ENCODE measurements at regions not wholly inside any gene's neighbourhood (a gene's known extent, or its start where the extent isn't known, plus 50 kb on each side); places are given as distances from the start of the nearest gene placed in this dataset.

- no peak for DNase-seq (ENCODE audit: low read depth)
Measured at GRCh38 chr3:923161-923910, 169.5 kb upstream of the CNTN6 start.

DNA sequence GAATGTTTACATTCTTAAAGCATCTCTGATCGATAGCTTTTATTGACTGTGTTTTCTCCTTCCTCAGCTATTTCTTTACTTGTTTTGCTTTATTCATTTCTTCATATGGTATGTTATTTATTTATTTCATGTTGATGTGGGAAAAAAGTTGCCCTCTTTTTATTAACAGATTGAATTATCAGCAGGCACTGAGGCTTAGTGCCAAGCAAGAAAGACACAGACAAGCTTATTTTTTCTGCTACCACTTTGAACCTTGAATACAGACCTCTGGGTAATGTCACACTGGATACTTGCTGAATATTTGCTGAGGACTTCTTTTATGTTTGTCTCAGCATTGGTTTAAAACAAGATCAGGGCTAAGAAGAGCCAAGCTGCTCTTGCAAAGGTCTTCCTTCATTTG lies 162.0 kb upstream of the CNTN6 start:
- no peak for DNase-seq (ENCODE audit: low read depth)

DNA sequence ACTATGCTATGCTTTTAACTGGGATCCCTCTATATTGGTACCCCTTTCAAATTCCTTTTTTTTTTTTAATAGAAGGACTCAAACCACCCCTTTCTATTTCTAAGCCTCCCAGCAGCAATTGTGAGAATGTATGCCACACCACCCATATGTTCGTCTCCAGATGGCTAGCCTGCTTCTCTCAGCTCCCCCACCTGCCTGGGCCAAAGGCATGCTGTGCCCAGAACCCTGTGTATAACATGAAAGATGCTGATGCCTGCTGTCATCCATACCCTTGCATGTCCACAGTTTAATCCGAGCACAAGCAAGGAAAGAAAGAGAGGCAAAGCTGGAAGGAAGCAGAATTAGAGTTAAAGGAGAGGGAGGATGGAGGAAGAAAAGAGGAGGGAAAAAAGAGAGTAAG lies 159.5 kb upstream of the CNTN6 start:
- no peak for DNase-seq (ENCODE audit: low read depth)

GRCh38 chr3:944786-945185 lies 148.0 kb upstream of the CNTN6 start:
- DNase-seq (ENCODE audit: low read depth): no peak

DNA sequence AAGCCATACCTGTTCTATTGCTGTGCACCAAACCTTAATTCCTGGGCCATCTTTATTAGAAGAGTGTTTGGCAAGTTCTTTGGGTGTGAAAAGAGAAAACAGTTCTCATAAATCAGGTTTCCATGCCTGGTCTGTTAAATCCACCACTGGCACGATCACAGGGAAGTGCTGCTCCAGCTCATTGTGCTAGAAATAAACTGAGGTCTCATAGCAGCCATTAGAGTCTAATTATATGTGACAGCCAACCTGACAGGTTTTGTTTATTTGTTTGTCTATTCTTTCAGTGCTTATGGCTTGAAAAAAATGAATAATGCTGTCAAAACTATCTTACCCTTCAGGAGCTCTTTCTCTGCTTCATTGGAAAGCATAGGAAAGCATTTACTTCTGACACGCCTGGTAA lies 147.1 kb upstream of the CNTN6 start:
- DNase-seq (ENCODE audit: low read depth): no peak

DNA sequence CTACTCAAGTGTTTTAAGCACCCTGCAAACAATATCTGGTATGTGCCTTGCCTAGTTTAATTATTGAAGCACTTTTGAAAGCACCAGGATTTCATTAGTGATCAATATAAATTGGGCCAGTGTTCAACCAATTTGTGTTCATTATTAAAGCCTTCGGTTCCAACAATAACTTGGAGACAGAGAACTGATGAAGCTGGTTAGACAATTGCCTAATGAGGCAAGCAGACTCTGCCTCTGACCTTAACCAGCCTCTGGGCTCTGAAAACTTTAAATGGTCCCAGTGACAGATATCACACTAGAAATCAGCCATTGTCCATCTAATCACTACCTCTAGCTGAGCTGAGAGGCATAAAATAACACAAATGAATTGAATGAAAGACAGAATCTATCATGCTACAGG lies 139.9 kb upstream of the CNTN6 start:
- DNase-seq (ENCODE audit: low read depth): no peak

DNA sequence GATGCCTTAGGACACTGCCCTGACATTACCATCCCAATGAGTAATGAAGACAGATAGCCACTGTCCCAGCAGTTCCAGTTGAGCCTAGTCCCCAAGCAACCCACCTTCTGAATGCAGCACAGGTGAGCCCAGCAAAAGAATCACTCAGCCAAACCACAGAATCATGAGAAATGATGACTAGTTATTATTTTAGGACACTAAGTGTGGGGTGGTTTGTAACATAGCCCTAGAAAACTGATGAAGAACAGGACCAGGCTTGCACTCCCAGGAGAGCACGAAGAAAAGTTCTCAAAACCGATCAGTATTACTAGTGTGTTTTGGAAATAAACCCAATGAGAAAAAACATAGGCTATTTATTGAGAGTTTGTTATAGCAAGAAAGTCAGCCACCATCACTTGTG lies 129.6 kb upstream of the CNTN6 start:
- no peak for DNase-seq (ENCODE audit: low read depth)

DNA sequence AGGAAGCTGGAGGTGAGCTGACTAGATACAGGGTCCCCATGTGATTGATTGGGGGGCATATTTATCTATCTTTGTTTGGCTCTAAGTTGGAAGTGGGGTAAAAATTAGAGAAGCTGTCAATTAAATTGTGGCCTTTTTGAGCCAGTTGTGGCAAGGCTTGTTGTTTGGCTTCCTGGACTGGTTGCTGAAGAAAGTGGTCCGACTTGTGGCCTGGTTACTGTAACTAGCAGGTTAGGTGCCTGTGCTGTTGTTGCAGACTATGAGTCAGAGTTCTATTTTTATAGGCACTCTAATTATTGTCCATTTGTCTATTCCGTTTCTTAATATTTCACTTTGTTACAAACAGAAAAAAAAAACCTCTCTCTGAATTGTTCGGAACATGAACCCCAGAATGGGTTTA lies 129.1 kb upstream of the CNTN6 start:
- DNase-seq (ENCODE audit: low read depth): no peak

GRCh38 chr3:965826-966225 lies 127.0 kb upstream of the CNTN6 start:
- DNase-seq (ENCODE audit: low read depth): no peak

DNA sequence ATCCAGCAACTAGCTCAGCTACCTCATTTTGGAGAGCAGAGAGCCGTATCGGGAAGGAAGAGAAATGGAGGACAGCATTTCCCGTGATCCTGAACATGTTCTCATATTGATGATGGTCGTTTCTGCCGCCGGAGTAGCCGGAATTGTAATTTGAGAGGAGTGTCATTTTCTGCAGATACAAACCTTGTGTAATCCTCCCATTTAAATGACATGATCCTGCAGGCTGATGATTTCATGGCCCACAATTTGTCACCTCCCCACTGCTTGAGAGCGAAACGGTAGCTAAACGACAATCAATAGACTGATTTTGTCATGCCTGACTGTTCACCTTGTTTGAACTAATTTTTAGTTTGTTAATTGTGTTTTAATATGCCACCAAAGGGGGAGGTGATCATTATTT lies 126.5 kb upstream of the CNTN6 start:
- no peak for DNase-seq (ENCODE audit: low read depth)

DNA sequence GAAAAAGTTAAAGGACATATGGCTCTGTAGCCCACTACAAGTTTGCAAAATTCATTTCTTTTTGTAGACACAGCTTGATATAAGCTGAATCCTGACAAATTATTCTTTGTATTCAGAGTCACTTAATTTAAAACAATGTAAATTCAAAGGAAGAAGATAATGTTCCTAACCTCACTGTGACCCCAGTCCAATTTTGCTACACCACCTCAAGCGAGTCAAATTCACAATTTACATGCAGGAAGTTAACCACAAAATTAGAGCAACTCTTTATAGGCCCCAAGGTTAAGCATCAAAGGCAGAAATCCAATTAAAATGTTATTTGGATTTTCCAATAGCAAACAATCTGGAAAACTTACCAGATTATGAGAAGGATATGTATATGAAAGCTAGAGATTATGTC lies 119.5 kb upstream of the CNTN6 start:
- DNase-seq (ENCODE audit: low read depth): no peak

GRCh38 chr3:976006-976405 lies 116.8 kb upstream of the CNTN6 start:
- DNase-seq (ENCODE audit: low read depth): no peak

- no peak for DNase-seq (ENCODE audit: low read depth)
Measured at GRCh38 chr3:981156-981555, 111.7 kb upstream of the CNTN6 start.

- DNase-seq (ENCODE audit: low read depth): no peak
Measured at GRCh38 chr3:988785-989184, 104.0 kb upstream of the CNTN6 start.

DNA sequence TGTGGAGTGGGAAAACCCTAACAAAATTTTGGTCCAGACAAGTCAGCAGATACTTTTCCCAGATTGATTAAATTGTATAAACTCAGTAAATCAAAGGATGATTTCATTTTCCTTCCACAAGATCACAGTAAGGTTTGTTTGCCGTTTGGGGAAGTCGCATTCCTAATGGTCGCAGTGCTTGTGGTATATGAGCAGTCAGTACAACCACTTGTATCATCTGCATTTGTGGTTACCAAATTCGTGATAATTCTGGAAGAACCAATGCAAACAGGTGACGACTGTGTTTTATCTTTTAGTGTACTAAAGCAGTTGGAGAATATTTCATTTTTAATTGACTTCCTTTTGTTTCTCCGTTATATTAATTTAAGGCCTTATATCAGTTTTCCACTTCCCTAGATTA lies 100.0 kb upstream of the CNTN6 start:
- no peak for DNase-seq (ENCODE audit: low read depth)

- DNase-seq (ENCODE audit: low read depth): no peak
Measured at GRCh38 chr3:1002010-1002409, 90.8 kb upstream of the CNTN6 start.

DNA sequence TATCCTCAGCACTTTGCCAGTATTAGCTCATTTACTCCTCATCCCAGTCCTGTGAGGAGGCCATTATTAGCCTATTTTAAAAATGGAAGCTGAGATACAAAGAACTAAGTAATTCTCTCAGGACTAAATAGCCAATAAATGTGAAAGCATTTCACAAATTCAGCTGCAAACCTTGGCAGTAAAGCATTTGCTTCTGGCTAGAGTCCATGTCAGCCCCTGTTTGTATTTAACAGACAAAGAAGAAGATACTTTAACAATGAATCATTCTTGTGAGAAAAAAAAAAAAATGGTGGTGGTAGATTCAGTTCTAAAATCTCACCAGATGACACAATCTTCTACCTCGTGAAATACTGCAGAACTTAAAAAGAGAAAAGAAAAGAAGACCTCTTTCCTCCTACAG lies 85.0 kb upstream of the CNTN6 start:
- no peak for DNase-seq (ENCODE audit: low read depth)

DNA sequence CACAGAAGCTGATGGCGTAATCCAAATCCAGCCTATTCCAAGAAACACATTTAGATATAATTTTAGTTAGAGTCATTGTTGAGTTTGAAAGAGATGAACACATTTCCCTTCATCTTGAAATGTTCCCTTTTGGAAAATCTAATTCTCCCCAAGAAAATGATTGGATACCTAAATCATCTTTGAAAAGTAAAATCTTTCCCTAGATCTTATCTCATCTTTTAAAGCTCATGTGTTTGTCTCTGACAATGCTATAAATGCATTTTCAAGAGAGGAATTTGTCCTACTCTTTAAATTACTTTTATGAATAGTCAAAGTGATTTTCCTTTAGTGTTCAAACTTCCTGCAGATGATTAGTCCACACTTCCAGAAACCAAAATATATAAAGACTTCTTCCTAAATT lies 82.6 kb upstream of the CNTN6 start:
- no peak for DNase-seq (ENCODE audit: low read depth)

- DNase-seq (ENCODE audit: low read depth): no peak
Measured at GRCh38 chr3:1015826-1016225, 77.0 kb upstream of the CNTN6 start.

DNA sequence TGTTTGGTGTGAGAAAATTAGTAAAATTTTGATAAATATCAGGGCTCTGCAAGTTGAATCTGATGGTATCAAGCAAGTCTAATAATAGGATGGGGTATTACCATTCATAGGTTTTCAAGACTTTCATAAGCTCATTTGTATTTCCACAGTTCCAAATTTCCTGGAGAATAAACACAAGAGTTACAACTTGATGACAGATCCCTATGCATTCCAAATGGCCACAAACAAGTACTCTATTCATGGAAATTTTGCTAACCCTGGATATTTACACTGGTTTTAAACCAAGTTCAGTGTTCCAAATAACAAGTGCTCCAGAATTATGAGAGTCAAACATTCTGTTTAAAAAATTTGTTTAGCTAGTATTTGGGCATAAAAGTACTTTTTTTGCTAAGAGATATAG lies 75.0 kb upstream of the CNTN6 start:
- DNase-seq (ENCODE audit: low read depth): no peak

- DNase-seq (ENCODE audit: low read depth): no peak
Measured at GRCh38 chr3:1019157-1019556, 73.7 kb upstream of the CNTN6 start.

- no peak for DNase-seq (ENCODE audit: low read depth)
Measured at GRCh38 chr3:1026395-1026794, 66.4 kb upstream of the CNTN6 start.

DNA sequence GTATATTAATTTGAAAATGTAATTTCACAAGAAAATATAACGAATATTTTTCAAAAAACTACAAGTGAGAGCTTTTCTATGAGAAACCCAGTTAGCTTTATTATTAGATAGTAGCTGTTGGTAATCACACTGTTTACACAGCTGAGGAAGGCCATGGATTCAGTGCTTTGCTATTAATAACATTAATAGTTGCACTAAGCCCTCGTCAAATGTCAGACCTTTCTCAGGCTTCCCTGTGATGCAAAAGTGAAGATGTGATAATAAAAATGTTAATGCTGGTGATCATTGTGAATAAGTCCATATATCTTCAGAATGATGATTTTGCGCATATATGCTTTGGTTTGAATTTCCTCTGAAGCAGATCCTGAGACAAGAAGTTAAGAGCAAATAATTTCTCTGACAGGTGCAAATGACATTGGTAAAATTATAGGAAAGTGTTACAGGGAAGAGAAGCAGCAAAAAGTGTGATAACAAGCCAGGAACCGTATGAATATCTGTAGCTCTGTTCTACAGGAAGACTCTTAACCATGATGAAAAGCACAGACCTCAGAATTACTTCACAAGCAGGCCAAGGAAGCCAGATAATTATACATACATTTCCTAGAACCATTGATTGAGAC lies 56.5 kb upstream of the CNTN6 start:
- DNase-seq (ENCODE audit: low read depth): no peak
